ENCODE measurements at regions not wholly inside any gene's neighbourhood (a gene's known extent, or its start where the extent isn't known, plus 50 kb on each side); places are given as distances from the start of the nearest gene placed in this dataset.

DNA sequence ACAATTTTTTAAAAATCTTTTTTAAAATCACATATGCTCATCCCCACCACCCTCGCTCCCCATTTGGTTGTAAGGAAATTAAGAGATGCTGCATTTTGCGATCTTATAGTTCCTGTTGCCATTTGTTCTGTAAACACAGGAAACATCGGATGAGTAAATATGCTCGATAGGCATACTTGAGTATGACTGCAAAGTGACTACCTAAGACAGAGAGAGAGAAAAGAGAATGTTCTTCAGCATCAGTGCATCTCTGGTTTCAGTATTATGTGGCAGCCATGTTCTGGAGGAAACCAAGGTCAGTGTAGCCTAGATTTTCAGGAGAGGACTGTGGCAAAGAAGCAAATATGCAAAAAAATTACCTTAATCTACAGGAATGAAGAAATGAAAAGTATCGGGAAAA lies 265.5 kb upstream of the FMN2 start:
- TF ChIP-seq, protein P1, sequence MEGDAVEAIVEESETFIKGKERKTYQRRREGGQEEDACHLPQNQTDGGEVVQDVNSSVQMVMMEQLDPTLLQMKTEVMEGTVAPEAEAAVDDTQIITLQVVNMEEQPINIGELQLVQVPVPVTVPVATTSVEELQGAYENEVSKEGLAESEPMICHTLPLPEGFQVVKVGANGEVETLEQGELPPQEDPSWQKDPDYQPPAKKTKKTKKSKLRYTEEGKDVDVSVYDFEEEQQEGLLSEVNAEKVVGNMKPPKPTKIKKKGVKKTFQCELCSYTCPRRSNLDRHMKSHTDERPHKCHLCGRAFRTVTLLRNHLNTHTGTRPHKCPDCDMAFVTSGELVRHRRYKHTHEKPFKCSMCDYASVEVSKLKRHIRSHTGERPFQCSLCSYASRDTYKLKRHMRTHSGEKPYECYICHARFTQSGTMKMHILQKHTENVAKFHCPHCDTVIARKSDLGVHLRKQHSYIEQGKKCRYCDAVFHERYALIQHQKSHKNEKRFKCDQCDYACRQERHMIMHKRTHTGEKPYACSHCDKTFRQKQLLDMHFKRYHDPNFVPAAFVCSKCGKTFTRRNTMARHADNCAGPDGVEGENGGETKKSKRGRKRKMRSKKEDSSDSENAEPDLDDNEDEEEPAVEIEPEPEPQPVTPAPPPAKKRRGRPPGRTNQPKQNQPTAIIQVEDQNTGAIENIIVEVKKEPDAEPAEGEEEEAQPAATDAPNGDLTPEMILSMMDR (IDR thresholded peaks at IDR 0.05; ENCODE audit: poor library complexity) = no peak
- TF ChIP-seq EZH2phosphoT487 (IDR thresholded peaks at IDR 0.05; ENCODE audit: low read depth, severe bottlenecking, unreplicated experiment) = no peak

Data from hepatocyte (in vitro differentiated cells).